ENCODE measurements at regions not wholly inside any gene's neighbourhood (a gene's known extent, or its start where the extent isn't known, plus 50 kb on each side); places are given as distances from the start of the nearest gene placed in this dataset.

GRCh38 chr17:77497578-77497934 lies 356.8 kb downstream of the SEC14L1 start:
- no peak overlapping the region for H3K9ac ChIP-seq (ENCODE audit: low read length)
- intact Hi-C loops (cut with micrococcal nuclease): loop anchor here (5.0 kb wide), 1 partner anchor 70 kb away; no protein-coding TSS in a partner anchor
- no peaks in the 10 kb centered on the region for H3K9me2 ChIP-seq (replicated peaks; ENCODE audit: low read length)
- no peak for ATAC-seq
- H3K4me2 ChIP-seq (ENCODE audit: low read length): no peak overlapping the region
- POLR2A ChIA-PET (ENCODE audit: unreplicated experiment): no interaction called here
- H3K27me3 ChIP-seq (ENCODE audit: low read length): no peaks in the 10 kb centered on the region
- H2AFZ ChIP-seq (ENCODE audit: low read length): no peak overlapping the region
- no peaks in the 10 kb centered on the region for H3K79me2 ChIP-seq (ENCODE audit: low read length)
- no peaks in the 10 kb centered on the region for H3F3A ChIP-seq (ENCODE audit: low read length, unreplicated experiment)
- no peak overlapping the region for H3K4me3 ChIP-seq (ENCODE audit: low read length)
- peaks cover 56% of the 10 kb centered on the region for H3K36me3 ChIP-seq (ENCODE audit: low read depth, low read length)
- TF ChIP-seq, protein P1, sequence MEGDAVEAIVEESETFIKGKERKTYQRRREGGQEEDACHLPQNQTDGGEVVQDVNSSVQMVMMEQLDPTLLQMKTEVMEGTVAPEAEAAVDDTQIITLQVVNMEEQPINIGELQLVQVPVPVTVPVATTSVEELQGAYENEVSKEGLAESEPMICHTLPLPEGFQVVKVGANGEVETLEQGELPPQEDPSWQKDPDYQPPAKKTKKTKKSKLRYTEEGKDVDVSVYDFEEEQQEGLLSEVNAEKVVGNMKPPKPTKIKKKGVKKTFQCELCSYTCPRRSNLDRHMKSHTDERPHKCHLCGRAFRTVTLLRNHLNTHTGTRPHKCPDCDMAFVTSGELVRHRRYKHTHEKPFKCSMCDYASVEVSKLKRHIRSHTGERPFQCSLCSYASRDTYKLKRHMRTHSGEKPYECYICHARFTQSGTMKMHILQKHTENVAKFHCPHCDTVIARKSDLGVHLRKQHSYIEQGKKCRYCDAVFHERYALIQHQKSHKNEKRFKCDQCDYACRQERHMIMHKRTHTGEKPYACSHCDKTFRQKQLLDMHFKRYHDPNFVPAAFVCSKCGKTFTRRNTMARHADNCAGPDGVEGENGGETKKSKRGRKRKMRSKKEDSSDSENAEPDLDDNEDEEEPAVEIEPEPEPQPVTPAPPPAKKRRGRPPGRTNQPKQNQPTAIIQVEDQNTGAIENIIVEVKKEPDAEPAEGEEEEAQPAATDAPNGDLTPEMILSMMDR (conservative IDR thresholded peaks at IDR 0.05; ENCODE audit: low read depth, low read length): no peak
- no peak for TF ChIP-seq EZH2 (IDR thresholded peaks at IDR 0.05; ENCODE audit: low read length, unreplicated experiment)
- no peak for TF ChIP-seq EZH2phosphoT487 (IDR thresholded peaks at IDR 0.05; ENCODE audit: borderline replicate concordance, low read length)
- H4K20me1 ChIP-seq (ENCODE audit: low read length): no peaks in the 10 kb centered on the region
- CTCF ChIA-PET: no interaction called here
- H3K27ac ChIP-seq (ENCODE audit: low read length): no peak overlapping the region
- H3K4me1 ChIP-seq (ENCODE audit: insufficient read depth, low read length): no peaks in the 10 kb centered on the region
- BruUV-seq (replicated peaks): no TSS peak
- DNase-seq: no peak
- H3K9me3 ChIP-seq (ENCODE audit: low read length): no peaks in the 10 kb centered on the region

DNA sequence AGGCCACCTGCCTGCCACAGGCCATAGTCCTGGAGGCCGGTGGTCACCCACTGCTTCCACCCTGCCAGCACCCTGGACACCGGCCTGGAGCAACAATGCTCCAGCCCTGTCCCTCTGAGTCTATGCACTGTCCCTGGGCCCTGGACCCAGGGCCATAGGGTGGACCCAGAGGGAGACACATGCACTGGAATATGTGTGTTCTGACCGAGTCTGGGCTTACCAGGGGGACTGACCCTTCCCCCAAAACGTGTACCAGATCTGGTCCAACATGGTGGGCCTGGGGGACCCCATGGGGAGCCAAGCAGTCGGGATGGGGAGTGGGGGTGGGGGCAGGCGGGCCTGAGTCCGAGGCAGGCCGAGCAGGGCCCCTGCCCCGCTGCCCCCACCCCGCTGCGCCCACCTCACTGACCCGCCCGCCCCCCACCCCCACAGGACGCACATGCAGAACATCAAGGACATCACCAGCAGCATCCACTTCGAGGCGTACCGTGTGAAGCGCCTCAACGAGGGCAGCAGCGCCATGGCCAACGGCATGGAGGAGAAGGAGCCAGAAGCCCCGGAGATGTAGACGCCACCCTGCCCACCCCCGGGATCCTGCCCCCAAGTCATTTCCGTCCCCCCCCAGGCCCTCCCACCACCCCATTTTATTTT lies 357.4 kb downstream of the SEC14L1 start:
- Histone ChIP-seq H2AFZ (ENCODE audit: low read length) (no peak overlapping the region), H4K20me1 (ENCODE audit: low read length) (no peaks in the 10 kb centered on the region), H3K9me3 (ENCODE audit: low read length) (no peaks in the 10 kb centered on the region), H3K4me2 (ENCODE audit: low read length) (no peak overlapping the region), H3K4me3 (ENCODE audit: low read length) (no peak overlapping the region), H3K4me1 (ENCODE audit: insufficient read depth, low read length) (no peaks in the 10 kb centered on the region), H3K27me3 (ENCODE audit: low read length) (no peaks in the 10 kb centered on the region), H3K36me3 (ENCODE audit: low read depth, low read length) (peaks cover 51% of the 10 kb centered on the region), H3F3A (ENCODE audit: low read length, unreplicated experiment) (no peaks in the 10 kb centered on the region), H3K79me2 (ENCODE audit: low read length) (no peaks in the 10 kb centered on the region), H3K27ac (ENCODE audit: low read length) (no peak overlapping the region), H3K9me2 (replicated peaks; ENCODE audit: low read length) (no peaks in the 10 kb centered on the region), H3K9ac (ENCODE audit: low read length) (no peak overlapping the region)
- TF ChIP-seq EZH2 (IDR thresholded peaks at IDR 0.05; ENCODE audit: low read length, unreplicated experiment): no peak
- TF ChIP-seq EZH2phosphoT487 (IDR thresholded peaks at IDR 0.05; ENCODE audit: borderline replicate concordance, low read length): no peak
- TF ChIP-seq, protein P1 (conservative IDR thresholded peaks at IDR 0.05; ENCODE audit: low read depth, low read length): no peak
- DNase-seq: no peak
- no TSS peak for BruUV-seq (replicated peaks)
- POLR2A ChIA-PET (ENCODE audit: unreplicated experiment): no interaction called here
- ATAC-seq: no peak
- intact Hi-C loops (cut with micrococcal nuclease): loop anchor here (5.0 kb wide), 1 partner anchor 71 kb away; no protein-coding TSS in a partner anchor
- CTCF ChIA-PET: no interaction called here

All from PC-3 (cell line).